SK-N-SH (cell line): ENCODE measurements at regions not wholly inside any gene's neighbourhood (a gene's known extent, or its start where the extent isn't known, plus 50 kb on each side); places are given as distances from the start of the nearest gene placed in this dataset.

Experiments used
- CTCF ChIP-seq: fragments of 200-600 bp; sonication (generic); IDR thresholded peaks from 2 replicates; pipeline ENCODE4 v1.6.1; 2017; ENCODE audit warnings: antibody characterized with exemption, mild to moderate bottlenecking, moderate library complexity
- POLR2AphosphoS5 ChIP-seq: IDR thresholded peaks from 2 replicates; pipeline ENCODE4 v1.6.1; 2012; ENCODE audit warnings: low read depth, low read length
- RCOR1 ChIP-seq: fragments of 150-350 bp; IDR thresholded peaks from 2 replicates; pipeline ENCODE4 v1.6.1; 2017; ENCODE audit warnings: antibody characterized with exemption, low read length

- no peak for TF ChIP-seq CTCF
- no peak for TF ChIP-seq RCOR1
- no peak for TF ChIP-seq POLR2AphosphoS5
These were observed 741.4 kb downstream of the ADGRL2 start for GRCh38 chr1:82542141-82542540.
